Thyroid gland (tissue), 4 donors: ENCODE measurements at regions not wholly inside any gene's neighbourhood (a gene's known extent, or its start where the extent isn't known, plus 50 kb on each side); places are given as distances from the start of the nearest gene placed in this dataset.

Experiments
- CTCF ChIP-seq, 6 experiments: fragments of 200-600 bp in 3 of 6; fragments of 450-650 bp in 3 of 6; sonication (generic) in 3 of 6; IDR thresholded peaks; one replicate each; pipeline ENCODE4 v1.5.1; 2016 to 2019; ENCODE audit warnings: antibody characterized with exemption in 6 of 6, mild to moderate bottlenecking in 2 of 6, inconsistent platforms in 1 of 6, moderate library complexity in 1 of 6
- POLR2A ChIP-seq, 2 donors: fragments of 450-650 bp; IDR thresholded peaks; one replicate each; pipeline ENCODE4 v1.6.1; 2017; ENCODE audit warnings: antibody characterized with exemption in 2 of 2, mild to moderate bottlenecking in 2 of 2, moderate library complexity in 1 of 2

DNA sequence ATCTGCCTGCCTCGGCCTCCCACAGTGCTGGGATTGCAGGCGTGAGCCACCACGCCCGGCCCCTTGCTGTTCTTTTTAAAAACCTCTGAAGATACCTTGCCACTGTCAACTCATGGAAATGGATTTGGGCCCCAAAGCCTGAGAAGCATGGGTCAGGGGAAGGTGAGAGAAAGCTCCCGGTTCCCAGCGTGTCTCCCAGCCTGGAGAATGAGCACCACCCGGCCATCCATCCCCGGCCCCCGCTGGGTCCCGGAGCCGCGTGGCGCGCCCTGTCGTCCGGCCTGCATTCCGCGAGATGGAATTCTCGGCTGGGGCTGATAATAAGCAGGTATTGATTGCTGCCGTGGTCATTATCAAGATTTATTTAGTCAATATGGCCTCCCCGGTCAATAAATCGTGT lies 126.5 kb upstream of the MYL2 start:
- TF ChIP-seq CTCF (IDR thresholded peaks at IDR 0.05) (no peak), POLR2A (IDR thresholded peaks at IDR 0.05) (no peak)
